NCI-H2227 (cell line): ENCODE measurements at regions not wholly inside any gene's neighbourhood (a gene's known extent, or its start where the extent isn't known, plus 50 kb on each side); places are given as distances from the start of the nearest gene placed in this dataset.
A peak's percentile ranks its signal among the peaks of the same experiment; 100 is the strongest.
"Not testable (repeated sequence)": the region's sequence is repeated elsewhere in the genome, so short reads cannot be mapped to it uniquely, and the experiment has no call there.

Experiments
- DNase-seq: peaks from one replicate; lab custom pipeline; 2025; ENCODE audit not compliant: unreplicated experiment; lab: John Stamatoyannopoulos, UW

GRCh38 chr13:52324831-52325230, 81.1 kb downstream of the THSD1 start:
- DNase-seq, result not testable (repeated sequence)

DNA sequence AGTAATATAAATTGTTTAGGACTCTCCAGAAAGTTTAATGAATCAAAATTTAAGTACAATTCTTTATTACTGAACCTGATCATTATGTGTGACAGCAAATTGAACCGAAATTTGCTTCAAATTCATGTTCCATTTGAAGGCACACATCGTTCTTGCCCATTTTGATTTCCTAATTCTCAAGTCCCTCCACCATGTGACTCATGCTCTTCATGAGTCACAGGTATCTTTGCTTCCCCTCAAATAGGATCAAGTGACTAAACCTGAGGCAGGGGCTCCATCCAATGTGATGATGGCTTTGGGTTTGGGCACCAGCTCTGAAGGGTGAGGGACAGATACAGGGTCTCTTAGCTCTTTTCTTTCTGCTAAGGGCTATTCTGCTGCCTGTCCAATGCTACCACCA, 86.1 kb downstream of the THSD1 start:
- no peak for DNase-seq

DNA sequence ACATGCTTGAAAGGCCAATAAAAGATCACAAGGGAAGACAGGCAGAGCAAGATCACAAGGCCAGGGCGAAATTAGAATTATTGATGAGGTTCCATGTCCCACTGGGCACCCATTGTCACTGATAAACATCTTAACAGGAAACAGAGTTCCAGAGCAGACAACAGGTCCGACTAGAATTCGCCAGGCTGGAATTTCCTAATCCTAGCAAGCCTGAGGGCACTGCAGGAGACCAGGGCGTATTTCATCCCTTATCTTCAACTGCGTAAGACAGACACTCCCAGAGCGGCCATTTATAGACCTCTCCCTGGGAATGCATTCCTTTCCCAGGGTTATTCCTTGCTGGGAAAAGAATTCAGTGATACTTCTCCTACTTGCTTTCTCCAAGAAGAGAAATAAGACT, 96.1 kb downstream of the THSD1 start:
- not testable (repeated sequence) for DNase-seq

DNA sequence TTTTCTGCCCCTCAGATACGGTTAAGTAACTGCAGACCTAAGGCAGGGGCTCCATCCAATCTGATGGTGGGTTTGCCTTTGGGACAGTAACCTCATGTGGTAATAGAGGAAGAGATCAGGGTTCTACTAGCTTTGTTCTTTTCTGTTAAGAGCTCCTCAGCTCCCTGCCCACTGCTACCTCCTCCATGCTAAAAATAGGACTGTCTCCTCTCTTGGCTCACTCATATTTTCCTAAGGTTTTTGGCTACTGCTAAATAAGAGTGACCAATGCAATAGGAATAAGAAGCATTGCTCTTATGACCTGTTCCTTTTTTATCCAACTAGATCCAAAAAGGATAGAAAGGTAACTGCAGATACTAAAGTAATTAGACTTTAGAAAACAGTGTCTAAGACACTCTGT, 99.6 kb downstream of the THSD1 start:
- not testable (repeated sequence) for DNase-seq

DNA sequence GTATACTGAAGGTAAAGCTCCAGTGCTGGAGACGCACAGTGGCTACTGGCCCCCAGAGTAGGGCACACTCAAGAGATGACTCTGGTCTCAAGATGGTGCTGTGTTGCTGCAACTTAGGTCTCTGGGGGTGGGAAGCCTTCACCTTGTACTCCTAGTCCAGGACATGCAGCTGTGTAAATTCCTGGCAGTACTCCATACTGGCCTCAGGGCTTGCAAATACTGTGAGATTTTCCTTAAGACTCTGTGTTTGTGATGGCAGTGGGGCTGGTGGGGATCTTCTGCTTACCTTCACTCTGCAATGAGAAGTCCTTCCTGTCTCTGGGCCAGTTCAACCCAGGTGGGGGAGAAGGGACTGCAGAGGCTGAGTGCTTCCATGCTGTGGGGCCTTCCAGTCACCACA, 102.9 kb downstream of the THSD1 start:
- not testable (repeated sequence) for DNase-seq

DNA sequence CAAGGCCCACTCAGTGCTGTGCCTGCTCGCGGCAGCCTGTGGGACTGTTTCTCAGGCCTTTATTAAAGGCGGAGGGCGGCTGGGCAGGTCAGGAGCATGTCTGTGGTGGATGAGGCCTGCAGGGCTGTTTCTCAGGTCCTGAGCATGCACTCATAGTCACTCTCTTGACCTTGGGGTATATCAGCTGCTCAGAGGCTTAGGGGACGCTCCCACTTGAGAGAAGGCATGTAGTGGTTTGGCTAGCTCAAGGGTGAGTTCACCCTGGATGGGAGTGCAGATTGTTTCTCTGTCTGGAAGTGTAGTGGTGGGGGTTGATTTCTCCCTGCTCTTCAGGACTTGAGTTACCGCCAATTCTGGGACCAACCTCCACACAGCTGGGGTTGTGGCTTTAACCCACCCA, 103.3 kb downstream of the THSD1 start:
- not testable (repeated sequence) for DNase-seq

- not testable (repeated sequence) for DNase-seq
These were observed 104.1 kb downstream of the THSD1 start for GRCh38 chr13:52301810-52302400.

DNA sequence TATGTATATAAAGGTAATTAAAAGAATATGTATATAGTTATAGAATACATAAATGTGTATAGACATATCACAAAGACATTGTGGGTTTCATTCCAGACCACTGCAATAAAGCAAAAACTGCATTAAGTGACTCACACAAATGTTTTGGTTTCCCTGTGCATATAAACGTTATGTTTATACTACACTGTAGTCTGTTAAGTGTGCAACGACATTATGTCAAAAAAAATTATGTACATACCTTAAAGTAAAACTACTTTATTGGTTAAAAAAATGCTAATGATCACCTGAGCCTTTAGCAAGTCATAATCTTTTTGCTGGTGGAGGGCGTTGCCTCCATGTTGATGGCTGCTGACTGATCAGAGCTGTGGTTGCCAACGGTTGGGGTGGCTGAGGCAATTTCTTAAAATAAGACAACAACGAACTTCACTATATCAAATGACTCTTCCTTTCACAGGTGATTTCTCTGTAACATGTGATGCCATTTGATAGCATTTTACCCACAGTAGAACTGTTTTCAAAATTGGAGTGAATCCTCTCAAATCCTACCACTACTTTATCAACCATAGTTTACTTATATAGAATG, 107.8 kb downstream of the THSD1 start:
- DNase-seq, result not testable (repeated sequence)

DNA sequence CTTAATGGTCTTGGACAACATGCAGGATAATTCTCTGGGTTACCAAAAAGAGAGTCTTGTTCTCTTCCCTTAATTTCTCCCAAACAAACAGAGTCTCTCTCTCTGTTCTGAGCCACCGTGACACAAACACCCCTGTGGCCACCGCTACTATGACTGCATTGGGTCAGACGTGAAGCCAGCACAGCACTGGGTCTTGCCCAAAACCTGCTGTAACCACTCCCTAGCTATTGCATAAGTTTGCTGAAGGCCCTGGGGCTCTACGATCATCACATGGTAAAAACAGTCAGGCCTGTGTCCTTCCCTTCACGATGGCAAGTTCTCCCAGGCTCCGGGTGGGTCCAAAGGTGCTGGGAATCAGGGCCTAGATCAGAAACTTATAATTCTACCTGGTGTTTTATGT, 117.1 kb downstream of the THSD1 start:
- DNase-seq, result not testable (repeated sequence)

- not testable (repeated sequence) for DNase-seq
These were observed 122.0 kb upstream of the NEK3 start for GRCh38 chr13:52281387-52281786.

DNA sequence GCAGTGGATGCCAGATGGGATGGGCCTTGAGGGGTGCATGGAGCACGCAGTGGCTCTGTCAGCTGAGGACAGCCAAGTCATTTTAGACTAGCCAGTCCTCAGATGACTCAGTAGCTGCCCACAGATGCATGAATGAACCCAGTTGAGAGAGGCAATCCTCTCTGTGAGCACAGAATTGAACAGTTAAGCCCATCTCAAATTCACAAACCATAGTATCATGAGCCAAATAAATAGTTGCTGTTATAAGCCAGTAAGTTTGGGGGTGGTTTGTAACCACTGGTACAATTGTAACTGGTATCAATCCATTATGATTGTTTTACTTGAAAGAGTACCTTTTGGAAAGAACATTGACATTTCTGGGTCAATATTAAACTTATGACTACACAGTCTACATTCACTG, 120.0 kb upstream of the NEK3 start:
- not testable (repeated sequence) for DNase-seq

- not testable (repeated sequence) for DNase-seq
These were observed 94.9 kb upstream of the NEK3 start for GRCh38 chr13:52254299-52254698.

- not testable (repeated sequence) for DNase-seq
These were observed 81.4 kb upstream of the NEK3 start for GRCh38 chr13:52240752-52241151.

DNA sequence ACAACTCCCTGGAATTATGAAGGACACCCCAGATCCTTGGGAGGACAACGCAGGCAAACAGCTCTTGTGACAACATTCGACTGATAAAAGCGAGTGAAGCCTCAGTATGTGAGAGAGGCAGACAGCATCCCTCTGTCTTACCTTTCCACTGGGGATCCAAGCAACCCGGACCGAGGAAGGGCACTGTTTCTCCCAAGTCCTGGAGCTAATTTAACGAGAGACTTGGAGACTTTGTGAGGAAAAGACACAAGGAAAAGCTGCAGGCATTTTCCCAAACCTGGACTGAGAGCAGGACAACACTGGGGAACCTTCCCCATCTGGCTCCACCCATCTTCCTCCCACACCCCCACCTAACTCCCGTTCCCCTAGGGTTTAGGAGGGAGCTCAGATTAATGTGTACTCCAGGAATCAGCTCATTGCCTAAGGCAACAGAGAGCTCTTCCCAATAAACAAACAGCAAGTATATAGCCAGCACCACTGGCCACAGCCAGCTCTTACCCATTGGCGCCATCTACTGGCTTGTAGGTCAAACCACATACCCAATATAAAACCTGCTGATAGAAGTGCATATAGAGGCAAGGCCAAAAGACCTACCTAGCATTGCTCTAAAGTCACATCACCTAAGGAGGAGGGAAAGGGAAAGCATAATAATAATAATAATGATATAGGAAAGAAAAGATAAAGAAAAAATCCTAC, 76.7 kb upstream of the NEK3 start:
- peak; percentile 59 for DNase-seq

DNA sequence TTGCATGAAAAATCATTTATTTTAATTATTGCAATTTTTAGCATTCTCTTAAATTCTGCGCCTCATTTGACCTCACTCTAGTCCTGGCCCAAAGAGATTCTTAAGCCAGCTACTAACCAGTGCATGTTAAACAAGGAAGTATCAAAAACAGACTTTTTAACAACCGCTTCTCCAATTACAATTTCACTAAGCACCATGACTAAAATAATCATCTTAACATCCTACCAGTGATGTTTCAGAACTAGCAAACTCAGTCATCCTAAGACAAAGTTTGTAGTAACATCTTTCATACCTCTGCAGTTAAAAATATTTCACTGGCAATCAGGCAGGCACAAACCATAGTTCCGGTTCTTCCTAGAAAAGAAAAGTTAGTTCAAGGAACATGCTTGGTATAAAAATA, 75.5 kb upstream of the NEK3 start:
- DNase-seq, result not testable (repeated sequence)

DNA sequence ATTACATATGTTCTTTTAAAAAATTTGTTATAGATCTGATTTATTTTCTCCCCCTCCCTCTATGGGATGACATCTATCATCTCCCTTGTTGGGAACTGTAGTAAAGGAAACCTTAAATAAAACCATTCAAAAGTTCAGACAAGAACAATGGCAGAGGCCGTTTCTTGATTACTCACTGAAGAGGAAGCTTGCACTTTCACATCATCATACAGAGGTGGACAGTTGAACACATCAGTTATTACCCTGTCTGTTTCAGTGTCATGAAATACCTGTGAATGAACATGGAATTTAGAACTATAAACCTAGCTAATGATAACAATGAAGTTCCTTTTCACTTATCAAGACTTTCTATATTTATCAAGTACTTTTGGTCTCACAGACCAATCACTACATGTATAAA, 63.7 kb upstream of the NEK3 start:
- DNase-seq, result not testable (repeated sequence)

DNA sequence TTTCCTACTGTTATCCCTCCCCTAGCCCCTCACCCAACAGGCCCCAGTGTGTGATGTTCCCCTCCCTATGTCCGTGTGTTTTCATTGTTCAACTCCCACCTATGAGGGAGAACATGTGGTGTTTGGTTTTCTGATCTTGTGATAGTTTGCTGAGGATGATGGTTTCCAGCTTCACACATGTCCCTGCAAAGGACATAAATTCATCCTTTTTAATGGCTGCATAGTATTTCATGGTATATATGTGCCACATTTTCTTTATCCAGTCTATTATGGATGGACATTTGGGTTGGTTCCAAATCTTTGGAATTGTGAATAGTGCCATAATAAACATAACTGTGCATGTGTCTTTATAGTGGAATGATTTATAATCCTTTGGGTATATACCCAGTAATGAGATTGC, 54.5 kb upstream of the NEK3 start:
- not testable (repeated sequence) for DNase-seq

DNA sequence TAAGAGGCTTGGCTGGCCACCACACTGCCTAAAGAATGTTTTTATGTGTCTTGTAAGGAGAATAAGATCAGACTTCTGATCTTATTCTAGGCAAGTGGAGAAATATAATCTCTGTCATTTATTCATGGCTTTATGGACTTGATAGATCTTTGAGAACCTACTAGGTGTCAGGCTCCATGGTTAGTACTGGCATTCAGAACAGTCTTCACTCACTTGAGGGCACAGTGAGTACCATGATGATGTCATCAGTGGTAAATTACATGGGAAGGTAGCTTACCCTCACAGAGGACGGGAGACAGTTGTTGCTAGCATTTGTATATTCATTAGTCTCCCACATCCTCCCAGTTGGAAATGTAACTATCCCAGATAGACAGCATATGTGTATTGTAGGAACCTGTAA, 53.5 kb upstream of the NEK3 start:
- DNase-seq, result not testable (repeated sequence)

- DNase-seq, result not testable (repeated sequence)
These were observed 52.0 kb upstream of the NEK3 start for GRCh38 chr13:52211416-52211776.

DNA sequence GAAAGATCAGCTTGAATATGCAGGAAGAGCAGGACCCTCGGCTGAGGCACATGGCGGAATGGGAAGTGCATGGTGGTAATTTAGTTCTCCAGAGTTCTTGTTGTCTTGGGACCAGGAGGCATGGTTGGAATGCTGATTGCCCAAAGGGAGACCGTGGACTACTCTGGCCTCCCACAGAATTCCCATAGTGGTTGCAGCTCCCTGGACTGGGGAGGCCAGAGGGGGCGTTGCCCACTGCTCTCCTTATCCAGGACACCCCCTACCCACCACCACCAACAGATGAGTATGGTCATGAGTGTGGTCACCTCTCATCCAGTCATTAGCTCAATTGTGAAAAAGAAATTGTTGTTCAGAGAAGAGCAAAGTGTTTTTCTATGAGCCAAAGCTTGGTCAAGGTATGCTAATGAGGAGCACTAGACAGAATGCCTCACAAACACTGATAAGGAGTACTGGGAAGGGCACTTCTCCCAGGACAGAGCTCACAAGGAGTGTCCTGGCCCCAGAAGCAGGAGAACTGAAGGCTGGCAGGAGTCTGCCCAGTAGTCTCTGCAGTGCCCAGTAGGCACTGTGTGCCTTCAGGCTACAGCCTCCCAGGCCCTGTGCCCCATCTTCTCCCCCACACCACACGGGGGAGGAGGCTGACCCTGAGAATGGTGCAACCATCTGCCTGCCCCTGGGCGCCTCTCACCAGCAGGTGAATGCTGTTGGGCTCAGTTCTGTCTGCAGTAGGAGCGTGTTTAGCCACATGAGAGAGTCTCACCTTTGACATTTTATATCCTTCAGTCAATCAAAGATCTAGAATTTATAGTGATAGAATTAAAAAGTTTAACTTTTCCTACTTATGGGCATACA, 51.4 kb upstream of the NEK3 start:
- DNase-seq, result not testable (repeated sequence)
